ENCODE measurements at regions not wholly inside any gene's neighbourhood (a gene's known extent, or its start where the extent isn't known, plus 50 kb on each side); places are given as distances from the start of the nearest gene placed in this dataset.

- no peak for TF ChIP-seq CTCF (IDR thresholded peaks at IDR 0.05)
- no peak for TF ChIP-seq POLR2A (IDR thresholded peaks at IDR 0.05)
These were observed 1837.7 kb downstream of the TP53TG3F start for GRCh38 chr16:35296962-35297653.

Data from adrenal gland (tissue), 5 donors.